GM18870 (cell line): ENCODE measurements at regions not wholly inside any gene's neighbourhood (a gene's known extent, or its start where the extent isn't known, plus 50 kb on each side); places are given as distances from the start of the nearest gene placed in this dataset.
"Not testable (repeated sequence)": the region's sequence is repeated elsewhere in the genome, so short reads cannot be mapped to it uniquely, and the experiment has no call there.

Source experiments
- ATAC-seq: cut with Tn5 transposase; IDR thresholded peaks from one replicate; pipeline ENCODE4 v1.9.1; 2021; ENCODE audit warnings: moderate library complexity; ENCODE audit not compliant: unreplicated experiment

GRCh38 chr5:88622890-88623289 lies 260.1 kb downstream of the MEF2C start:
- ATAC-seq: not testable (repeated sequence)

- ATAC-seq: not testable (repeated sequence)
These were observed 267.2 kb downstream of the MEF2C start for GRCh38 chr5:88615767-88616166.

GRCh38 chr5:88613051-88613450 lies 269.9 kb downstream of the MEF2C start:
- no peak for ATAC-seq

- ATAC-seq: no peak
These were observed 272.4 kb downstream of the MEF2C start for GRCh38 chr5:88610586-88610985.

GRCh38 chr5:88607492-88607891 lies 275.5 kb downstream of the MEF2C start:
- ATAC-seq: no peak

- no peak for ATAC-seq
These were observed 276.4 kb downstream of the MEF2C start for GRCh38 chr5:88606626-88607025.

- no peak for ATAC-seq
These were observed 276.8 kb downstream of the MEF2C start for GRCh38 chr5:88606173-88606572.

- ATAC-seq: no peak
These were observed 280.4 kb downstream of the MEF2C start for GRCh38 chr5:88602584-88602983.

GRCh38 chr5:88594441-88594840 lies 288.5 kb downstream of the MEF2C start:
- ATAC-seq: no peak

GRCh38 chr5:88588609-88589008 lies 294.4 kb downstream of the MEF2C start:
- ATAC-seq: no peak

GRCh38 chr5:88583471-88583870 lies 299.5 kb downstream of the MEF2C start:
- no peak for ATAC-seq

GRCh38 chr5:88558366-88558765 lies 289.7 kb upstream of the TMEM161B start:
- no peak for ATAC-seq

GRCh38 chr5:88557881-88558280 lies 289.2 kb upstream of the TMEM161B start:
- ATAC-seq: no peak

- ATAC-seq: no peak
These were observed 288.5 kb upstream of the TMEM161B start for GRCh38 chr5:88557131-88557530.

- ATAC-seq: no peak
These were observed 287.8 kb upstream of the TMEM161B start for GRCh38 chr5:88556406-88556805.

- ATAC-seq: no peak
These were observed 287.0 kb upstream of the TMEM161B start for GRCh38 chr5:88555674-88556073.

GRCh38 chr5:88553986-88554385 lies 285.3 kb upstream of the TMEM161B start:
- ATAC-seq: no peak

GRCh38 chr5:88553136-88553875 lies 284.7 kb upstream of the TMEM161B start:
- no peak for ATAC-seq

GRCh38 chr5:88552426-88552825 lies 283.8 kb upstream of the TMEM161B start:
- no peak for ATAC-seq

GRCh38 chr5:88551724-88552345 lies 283.2 kb upstream of the TMEM161B start:
- ATAC-seq: no peak

GRCh38 chr5:88550736-88551135 lies 282.1 kb upstream of the TMEM161B start:
- no peak for ATAC-seq

- ATAC-seq: no peak
These were observed 279.6 kb upstream of the TMEM161B start for GRCh38 chr5:88548136-88548805.
